ENCODE measurements at regions not wholly inside any gene's neighbourhood (a gene's known extent, or its start where the extent isn't known, plus 50 kb on each side); places are given as distances from the start of the nearest gene placed in this dataset.

DNA sequence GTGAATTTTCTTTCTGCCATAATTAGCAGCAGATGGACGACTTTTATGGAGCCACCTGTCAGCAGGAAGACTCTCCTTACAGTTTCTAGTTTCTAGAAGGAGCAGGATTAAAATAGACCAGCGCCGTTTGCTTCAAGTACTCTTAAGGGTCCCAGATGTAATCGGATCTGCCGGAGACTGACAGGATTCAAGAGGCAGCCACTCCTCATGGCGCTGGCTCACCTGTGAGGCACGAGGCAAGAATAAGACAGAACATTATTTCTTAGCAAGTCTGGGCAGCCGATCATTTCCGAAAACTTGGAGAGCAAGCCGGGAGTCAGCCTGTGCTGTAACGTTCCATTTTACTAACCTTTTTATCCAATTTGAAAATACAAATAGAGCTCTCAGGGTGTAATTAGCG lies 410.4 kb upstream of the RORA start:
- intact Hi-C loops (cut with micrococcal nuclease) = no loop called here
- H2AFZ ChIP-seq (ENCODE audit: low read depth, low read length) = no peak overlapping the region
- H3K9me1 ChIP-seq (ENCODE audit: control insufficient read depth, insufficient read depth, low read length) = no peaks in the 10 kb centered on the region
- in situ Hi-C loops (cut with MboI) = no loop called here
- 2% methylated on average over 12 of the region's 12 CpGs for WGBS (ENCODE audit: insufficient coverage, low coverage, missing lambda C conversion rate)
- POLR2A ChIA-PET = interaction anchor here (0.7 kb wide), 1 partner anchor 252 kb away, joined by 3 read pairs; no protein-coding TSS in a partner anchor
- CTCF ChIA-PET (ENCODE audit: low intra/inter-chr PET ratio) = no interaction called here
- H3K79me2 ChIP-seq (ENCODE audit: control insufficient read depth, insufficient read depth, low read length) = no peaks in the 10 kb centered on the region
- H4K20me1 ChIP-seq (replicated peaks; ENCODE audit: control insufficient read depth, insufficient read depth, low read length) = no peaks in the 10 kb centered on the region
- no peak overlapping the region for H3K9ac ChIP-seq (ENCODE audit: insufficient read depth in 1 of 2, low read depth in 2 of 2, low read length in 2 of 2)
- H3K4me3 ChIP-seq = no peak overlapping the region
- DNase-seq (ENCODE audit: extremely low read depth in 1 of 4, low spot score in 3 of 4) (no peak), ATAC-seq (no peak), FAIRE-seq (no peak)
- H3K4me1 ChIP-seq (replicated peaks in 1 of 2; ENCODE audit: control insufficient read depth in 2 of 2, insufficient read depth in 2 of 2, low read length in 2 of 2) = no peaks in the 10 kb centered on the region
- BruUV-seq (replicated peaks) = no TSS peak
- TF ChIP-seq ATF4 (CRISPR knock-in tag; IDR thresholded peaks at IDR 0.05) = no peak
- TF ChIP-seq, protein P1, sequence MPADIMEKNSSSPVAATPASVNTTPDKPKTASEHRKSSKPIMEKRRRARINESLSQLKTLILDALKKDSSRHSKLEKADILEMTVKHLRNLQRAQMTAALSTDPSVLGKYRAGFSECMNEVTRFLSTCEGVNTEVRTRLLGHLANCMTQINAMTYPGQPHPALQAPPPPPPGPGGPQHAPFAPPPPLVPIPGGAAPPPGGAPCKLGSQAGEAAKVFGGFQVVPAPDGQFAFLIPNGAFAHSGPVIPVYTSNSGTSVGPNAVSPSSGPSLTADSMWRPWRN (IDR thresholded peaks at IDR 0.05; ENCODE audit: low read depth) = no peak
- TF ChIP-seq ESRRA (IDR thresholded peaks at IDR 0.05; ENCODE audit: borderline replicate concordance, low read depth) = no peak
- TF ChIP-seq, protein P2, sequence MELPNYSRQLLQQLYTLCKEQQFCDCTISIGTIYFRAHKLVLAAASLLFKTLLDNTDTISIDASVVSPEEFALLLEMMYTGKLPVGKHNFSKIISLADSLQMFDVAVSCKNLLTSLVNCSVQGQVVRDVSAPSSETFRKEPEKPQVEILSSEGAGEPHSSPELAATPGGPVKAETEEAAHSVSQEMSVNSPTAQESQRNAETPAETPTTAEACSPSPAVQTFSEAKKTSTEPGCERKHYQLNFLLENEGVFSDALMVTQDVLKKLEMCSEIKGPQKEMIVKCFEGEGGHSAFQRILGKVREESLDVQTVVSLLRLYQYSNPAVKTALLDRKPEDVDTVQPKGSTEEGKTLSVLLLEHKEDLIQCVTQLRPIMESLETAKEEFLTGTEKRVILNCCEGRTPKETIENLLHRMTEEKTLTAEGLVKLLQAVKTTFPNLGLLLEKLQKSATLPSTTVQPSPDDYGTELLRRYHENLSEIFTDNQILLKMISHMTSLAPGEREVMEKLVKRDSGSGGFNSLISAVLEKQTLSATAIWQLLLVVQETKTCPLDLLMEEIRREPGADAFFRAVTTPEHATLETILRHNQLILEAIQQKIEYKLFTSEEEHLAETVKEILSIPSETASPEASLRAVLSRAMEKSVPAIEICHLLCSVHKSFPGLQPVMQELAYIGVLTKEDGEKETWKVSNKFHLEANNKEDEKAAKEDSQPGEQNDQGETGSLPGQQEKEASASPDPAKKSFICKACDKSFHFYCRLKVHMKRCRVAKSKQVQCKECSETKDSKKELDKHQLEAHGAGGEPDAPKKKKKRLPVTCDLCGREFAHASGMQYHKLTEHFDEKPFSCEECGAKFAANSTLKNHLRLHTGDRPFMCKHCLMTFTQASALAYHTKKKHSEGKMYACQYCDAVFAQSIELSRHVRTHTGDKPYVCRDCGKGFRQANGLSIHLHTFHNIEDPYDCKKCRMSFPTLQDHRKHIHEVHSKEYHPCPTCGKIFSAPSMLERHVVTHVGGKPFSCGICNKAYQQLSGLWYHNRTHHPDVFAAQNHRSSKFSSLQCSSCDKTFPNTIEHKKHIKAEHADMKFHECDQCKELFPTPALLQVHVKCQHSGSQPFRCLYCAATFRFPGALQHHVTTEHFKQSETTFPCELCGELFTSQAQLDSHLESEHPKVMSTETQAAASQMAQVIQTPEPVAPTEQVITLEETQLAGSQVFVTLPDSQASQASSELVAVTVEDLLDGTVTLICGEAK (IDR thresholded peaks at IDR 0.05) = no peak
- TF ChIP-seq, protein P2 (CRISPR knock-in tag; IDR thresholded peaks at IDR 0.05) = no peak
- no peak for TF ChIP-seq ASH1L (IDR thresholded peaks at IDR 0.05; ENCODE audit: borderline replicate concordance, low read depth, partially characterized antibody)
- no peak for TF ChIP-seq ZFPM2 (CRISPR knock-in tag; IDR thresholded peaks at IDR 0.05)
- no peak overlapping the region for H3K27ac ChIP-seq (ENCODE audit: extremely low read depth, low read depth, low read length)
- no peaks in the 10 kb centered on the region; a peak in 2 of 5 replicates for H3K27me3 ChIP-seq (ENCODE audit: control insufficient read depth in 2 of 2, insufficient read depth in 2 of 2, low read length in 2 of 2)
- H3K4me2 ChIP-seq (ENCODE audit: insufficient read depth, low read length) = no peak overlapping the region
- no peaks in the 10 kb centered on the region for H3K36me3 ChIP-seq (ENCODE audit: control insufficient read depth, insufficient read depth, low read length)
- H3K9me3 ChIP-seq (replicated peaks; ENCODE audit: control insufficient read depth, insufficient read depth, low read depth, low read length) = no peaks in the 10 kb centered on the region

Data from K562 (cell line).